CD14-positive monocyte (primary cell): ENCODE measurements at regions not wholly inside any gene's neighbourhood (a gene's known extent, or its start where the extent isn't known, plus 50 kb on each side); places are given as distances from the start of the nearest gene placed in this dataset.

Experiments used
- DNase-seq, 3 donors: peaks; one replicate each; pipeline ENCODE4 v3.0.0-alpha.2; 2011 to 2022
- H2AFZ ChIP-seq: 2 replicates; pipeline ENCODE4 v1.6.0; 2012; ENCODE audit warnings: mild to moderate bottlenecking, low read depth, low read length, inconsistent platforms; ENCODE audit not compliant: insufficient read depth, poor library complexity, severe bottlenecking
- H3K27ac ChIP-seq, 2 donors: 1 replicate in 1 of 2; 2 replicates in 1 of 2; pipeline ENCODE4 v1.5.1; 2012 to 2013; ENCODE audit warnings: low read length in 2 of 2, control low read depth in 1 of 2, inconsistent platforms in 1 of 2, low read depth in 1 of 2, mild to moderate bottlenecking in 1 of 2
- H3K27me3 ChIP-seq, 2 donors: one replicate each; pipeline versions ENCODE4 v1.6.0 to v1.6.1; 2011 to 2013; ENCODE audit warnings: low read length in 2 of 2; ENCODE audit not compliant: control insufficient read depth in 2 of 2, insufficient read depth in 2 of 2
- H3K36me3 ChIP-seq, 2 donors: replicated peaks in 1 of 2; 1 replicate in 1 of 2; 2 replicates in 1 of 2; pipeline versions ENCODE4 v1.5.1 to v1.6.1; 2012 to 2013; ENCODE audit warnings: low read length in 2 of 2, control low read depth in 1 of 2, inconsistent platforms in 1 of 2, mild to moderate bottlenecking in 1 of 2; ENCODE audit not compliant: insufficient read depth in 2 of 2, control insufficient read depth in 1 of 2
- H3K4me1 ChIP-seq, 2 donors: 1 replicate in 1 of 2; 2 replicates in 1 of 2; pipeline versions ENCODE4 v1.5.1 to v1.6.1; 2012 to 2013; ENCODE audit warnings: low read length in 2 of 2, control low read depth in 1 of 2, inconsistent platforms in 1 of 2, mild to moderate bottlenecking in 1 of 2, moderate library complexity in 1 of 2; ENCODE audit not compliant: insufficient read depth in 2 of 2, control insufficient read depth in 1 of 2
- H3K4me2 ChIP-seq: replicated peaks from 2 replicates; pipeline ENCODE3; 2012; ENCODE audit warnings: low read length, moderate library complexity, mild to moderate bottlenecking; ENCODE audit not compliant: poor library complexity, severe bottlenecking; ENCODE audit errors: extremely low read depth
- H3K4me3 ChIP-seq, 3 experiments: fragments of 200-600 bp in 1 of 3; sonication (generic) in 1 of 3; replicated peaks in 1 of 3; 1 replicate in 2 of 3; 2 replicates in 1 of 3; pipeline ENCODE4 v1.5.1; 2011 to 2013; ENCODE audit warnings: low read length in 3 of 3, mild to moderate bottlenecking in 3 of 3, control low read depth in 2 of 3, low read depth in 2 of 3, inconsistent platforms in 1 of 3, moderate library complexity in 1 of 3
- H3K79me2 ChIP-seq: 2 replicates; pipeline ENCODE4 v1.6.0; 2012; ENCODE audit warnings: mild to moderate bottlenecking, control low read depth, inconsistent platforms, low read length, moderate library complexity; ENCODE audit not compliant: insufficient read depth
- H3K9ac ChIP-seq: 2 replicates; pipeline ENCODE4 v1.6.0; 2017; ENCODE audit warnings: low read length, mild to moderate bottlenecking; ENCODE audit not compliant: insufficient read depth, poor library complexity, severe bottlenecking
- H3K9me3 ChIP-seq, 2 donors: replicated peaks in 1 of 2; 1 replicate in 1 of 2; 2 replicates in 1 of 2; pipeline versions ENCODE4 v1.5.1 to v1.6.1; 2012 to 2013; ENCODE audit warnings: low read length in 2 of 2, control low read depth in 1 of 2; ENCODE audit not compliant: control insufficient read depth in 1 of 2, insufficient read depth in 1 of 2
- H4K20me1 ChIP-seq: 2 replicates; pipeline ENCODE4 v1.6.0; 2012; ENCODE audit warnings: mild to moderate bottlenecking, low read length, control low read depth, moderate library complexity; ENCODE audit not compliant: insufficient read depth
- H3K27ac Mint-ChIP-seq, 7 donors: one replicate each; pipeline ENCODE4 v1.8.0; 2020; ENCODE audit warnings: mild to moderate bottlenecking in 7 of 7, mixed read lengths in 7 of 7, moderate library complexity in 6 of 7, inconsistent platforms in 2 of 7
- H3K27me3 Mint-ChIP-seq, 3 donors: one replicate each; pipeline ENCODE4 v1.8.0; 2021 to 2022; ENCODE audit warnings: low read depth in 3 of 3, mild to moderate bottlenecking in 3 of 3, mixed read lengths in 3 of 3, moderate library complexity in 3 of 3, inconsistent platforms in 1 of 3
- H3K36me3 Mint-ChIP-seq, 2 donors: one replicate each; pipeline ENCODE4 v1.8.0; 2020; ENCODE audit warnings: mixed read lengths in 2 of 2, inconsistent platforms in 1 of 2, mild to moderate bottlenecking in 1 of 2
- H3K4me1 Mint-ChIP-seq: one replicate; pipeline ENCODE4 v1.8.0; 2020; ENCODE audit warnings: mild to moderate bottlenecking, mixed read lengths
- H3K4me3 Mint-ChIP-seq, 2 donors: one replicate each; pipeline ENCODE4 v1.8.0; 2020; ENCODE audit warnings: mild to moderate bottlenecking in 2 of 2, mixed read lengths in 2 of 2, moderate library complexity in 1 of 2
- H3K9me3 Mint-ChIP-seq, 7 donors: one replicate each; pipeline ENCODE4 v1.8.0; 2020 to 2022; ENCODE audit warnings: mixed read lengths in 7 of 7, mild to moderate bottlenecking in 6 of 7, moderate library complexity in 6 of 7, inconsistent platforms in 2 of 7
- WGBS: methylation state at CpG from one replicate; pipeline ENCODE4 v1.1.5; 2013; ENCODE audit warnings: missing lambda C conversion rate; ENCODE audit not compliant: insufficient coverage; 5-methylcytosine and 5-hydroxymethylcytosine counted together
- intact Hi-C, 2 donors: fragments of 100-400 bp; cut with micrococcal nuclease; formaldehyde crosslinking; loops; one replicate each; pipeline versions ENCODE4 v1.15.0 to v1.15.1; 2023
- TF ChIP-seq, protein P1 (sequence below): fragments of 200-600 bp; IDR thresholded peaks from one replicate; pipeline ENCODE4 v1.8.0; 2022; ENCODE audit warnings: antibody characterized with exemption, mild to moderate bottlenecking

DNA sequence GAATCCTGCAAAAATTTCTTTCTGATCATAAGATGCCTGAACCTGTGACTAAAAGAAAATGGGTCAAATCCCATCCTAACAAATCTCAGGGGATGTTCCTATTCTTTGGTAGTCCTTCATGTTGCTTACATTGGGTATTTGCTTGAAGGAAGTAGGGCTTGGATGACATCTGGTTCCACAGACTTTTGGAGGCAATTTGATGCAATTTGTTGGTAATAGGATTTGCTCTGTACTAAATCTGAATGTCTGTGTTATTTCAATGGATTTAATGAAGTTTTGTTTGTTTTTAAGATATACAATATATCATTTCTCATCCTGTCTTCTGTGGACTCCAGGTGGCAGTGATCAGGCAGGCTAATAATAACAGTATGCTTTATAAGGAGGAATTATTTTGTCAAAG is 457.9 kb downstream of the ZSWIM6 start:
- TF ChIP-seq, protein P1, sequence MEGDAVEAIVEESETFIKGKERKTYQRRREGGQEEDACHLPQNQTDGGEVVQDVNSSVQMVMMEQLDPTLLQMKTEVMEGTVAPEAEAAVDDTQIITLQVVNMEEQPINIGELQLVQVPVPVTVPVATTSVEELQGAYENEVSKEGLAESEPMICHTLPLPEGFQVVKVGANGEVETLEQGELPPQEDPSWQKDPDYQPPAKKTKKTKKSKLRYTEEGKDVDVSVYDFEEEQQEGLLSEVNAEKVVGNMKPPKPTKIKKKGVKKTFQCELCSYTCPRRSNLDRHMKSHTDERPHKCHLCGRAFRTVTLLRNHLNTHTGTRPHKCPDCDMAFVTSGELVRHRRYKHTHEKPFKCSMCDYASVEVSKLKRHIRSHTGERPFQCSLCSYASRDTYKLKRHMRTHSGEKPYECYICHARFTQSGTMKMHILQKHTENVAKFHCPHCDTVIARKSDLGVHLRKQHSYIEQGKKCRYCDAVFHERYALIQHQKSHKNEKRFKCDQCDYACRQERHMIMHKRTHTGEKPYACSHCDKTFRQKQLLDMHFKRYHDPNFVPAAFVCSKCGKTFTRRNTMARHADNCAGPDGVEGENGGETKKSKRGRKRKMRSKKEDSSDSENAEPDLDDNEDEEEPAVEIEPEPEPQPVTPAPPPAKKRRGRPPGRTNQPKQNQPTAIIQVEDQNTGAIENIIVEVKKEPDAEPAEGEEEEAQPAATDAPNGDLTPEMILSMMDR: no peak
- Mint-ChIP-seq H3K4me3 (no peak overlapping the region), H3K36me3 (no peaks in the 10 kb centered on the region), H3K9me3 (peaks cover 0 to 6% (median 1%) of the 10 kb centered on the region in 7 donors), H3K27me3 (peaks cover 0 to 2% (median 0%) of the 10 kb centered on the region in 3 donors), H3K4me1 (no peaks in the 10 kb centered on the region), H3K27ac (no peak overlapping the region)
- DNase-seq: no peak
- Histone ChIP-seq H3K4me2 (no peak overlapping the region), H3K79me2 (no peaks in the 10 kb centered on the region), H3K27ac (no peak overlapping the region), H3K9ac (no peak overlapping the region), H2AFZ (no peak overlapping the region), H3K4me1 (no peaks in the 10 kb centered on the region), H4K20me1 (no peaks in the 10 kb centered on the region), H3K27me3 (no peaks in the 10 kb centered on the region), H3K9me3 (no peaks in the 10 kb centered on the region), H3K4me3 (no peak overlapping the region), H3K36me3 (no peaks in the 10 kb centered on the region)
- intact Hi-C loops: no loop called here

DNA sequence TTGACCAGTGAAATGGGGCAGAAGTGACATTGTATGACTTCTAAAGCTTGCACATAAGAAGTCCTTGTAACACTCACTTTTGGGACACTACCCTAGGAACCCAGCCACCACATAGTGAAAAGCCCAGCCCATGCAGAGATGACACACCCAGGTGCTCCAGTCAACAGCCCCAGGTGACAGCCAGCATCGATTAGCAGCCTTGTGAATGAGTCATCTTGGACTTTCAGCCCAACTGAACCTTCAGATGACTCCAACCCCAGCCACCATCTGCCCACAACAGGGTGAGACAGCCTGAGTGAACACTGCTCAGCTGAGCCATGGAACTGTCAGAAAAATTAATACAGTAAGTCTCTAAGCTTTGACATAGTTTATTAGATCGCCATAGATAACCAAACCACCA is 458.6 kb downstream of the ZSWIM6 start:
- TF ChIP-seq, protein P1: no peak
- Histone ChIP-seq H3K4me3 (no peak overlapping the region), H3K27ac (no peak overlapping the region), H3K4me1 (no peaks in the 10 kb centered on the region), H3K9ac (no peak overlapping the region), H2AFZ (no peak overlapping the region), H3K9me3 (no peaks in the 10 kb centered on the region), H3K4me2 (no peak overlapping the region), H3K79me2 (no peaks in the 10 kb centered on the region), H4K20me1 (no peaks in the 10 kb centered on the region), H3K27me3 (no peaks in the 10 kb centered on the region), H3K36me3 (no peaks in the 10 kb centered on the region)
- peaks cover 0 to 2% (median 0%) of the 10 kb centered on the region in 3 donors for H3K27me3 Mint-ChIP-seq
- no peaks in the 10 kb centered on the region for H3K4me1 Mint-ChIP-seq
- intact Hi-C loops: no loop called here
- H3K36me3 Mint-ChIP-seq: no peaks in the 10 kb centered on the region
- H3K4me3 Mint-ChIP-seq: no peak overlapping the region
- WGBS: 86% methylated on average over 1 of the region's 2 CpGs
- DNase-seq: no peak
- H3K27ac Mint-ChIP-seq: no peak overlapping the region
- H3K9me3 Mint-ChIP-seq: peaks cover 0 to 6% (median 2%) of the 10 kb centered on the region in 7 donors
